ENCODE measurements at regions not wholly inside any gene's neighbourhood (a gene's known extent, or its start where the extent isn't known, plus 50 kb on each side); places are given as distances from the start of the nearest gene placed in this dataset.

- no peak for DNase-seq (ENCODE audit: low read depth)
These were observed 374.9 kb downstream of the MCTP2 start for GRCh38 chr15:94606286-94606685.

DNA sequence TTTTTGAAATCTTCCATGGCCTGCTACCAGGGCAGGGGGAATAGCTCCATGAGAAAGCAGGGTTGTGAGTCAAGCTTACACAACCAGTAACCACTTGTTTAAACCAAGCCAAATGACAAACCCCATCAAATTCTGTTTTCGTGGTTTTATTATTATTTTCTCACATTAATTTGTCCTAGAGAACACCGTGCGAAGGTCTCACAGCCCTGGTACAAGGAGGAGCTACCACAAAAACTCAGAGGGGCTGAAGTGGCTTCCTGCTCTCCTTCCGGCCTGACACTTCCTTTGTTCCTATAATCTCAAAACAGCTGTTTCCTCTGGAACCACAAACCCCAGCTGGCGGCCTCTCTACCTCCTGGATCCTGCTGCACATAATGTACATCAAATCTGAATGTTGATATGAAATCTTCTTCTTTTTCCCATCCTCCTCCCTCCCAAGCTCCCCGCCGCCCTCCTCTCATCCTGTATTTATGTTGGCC lies 375.9 kb downstream of the MCTP2 start:
- no peak for DNase-seq (ENCODE audit: low read depth)

- DNase-seq (ENCODE audit: low read depth): no peak
These were observed 378.7 kb downstream of the MCTP2 start for GRCh38 chr15:94610069-94610468.

DNA sequence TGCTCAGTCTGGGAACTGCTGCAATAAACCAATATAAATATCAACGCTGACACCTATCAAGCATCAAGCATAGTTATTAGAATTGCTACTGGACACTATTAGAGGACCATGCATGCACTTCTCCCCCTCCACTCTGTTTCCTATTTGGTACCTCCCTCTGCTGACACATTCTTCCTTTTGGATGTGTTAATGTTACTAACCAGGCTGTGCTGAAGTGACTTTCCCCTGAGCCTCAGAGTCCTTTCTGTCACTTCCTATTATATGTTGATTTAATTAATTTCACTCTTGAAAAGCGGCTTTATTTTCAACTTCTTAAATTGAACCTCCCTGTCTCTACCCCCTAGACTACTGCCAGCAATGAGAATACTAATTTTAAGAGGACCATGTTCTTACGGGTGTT lies 379.1 kb downstream of the MCTP2 start:
- no peak for DNase-seq (ENCODE audit: low read depth)

- no peak for DNase-seq (ENCODE audit: low read depth)
These were observed 380.3 kb downstream of the MCTP2 start for GRCh38 chr15:94611656-94612055.

DNA sequence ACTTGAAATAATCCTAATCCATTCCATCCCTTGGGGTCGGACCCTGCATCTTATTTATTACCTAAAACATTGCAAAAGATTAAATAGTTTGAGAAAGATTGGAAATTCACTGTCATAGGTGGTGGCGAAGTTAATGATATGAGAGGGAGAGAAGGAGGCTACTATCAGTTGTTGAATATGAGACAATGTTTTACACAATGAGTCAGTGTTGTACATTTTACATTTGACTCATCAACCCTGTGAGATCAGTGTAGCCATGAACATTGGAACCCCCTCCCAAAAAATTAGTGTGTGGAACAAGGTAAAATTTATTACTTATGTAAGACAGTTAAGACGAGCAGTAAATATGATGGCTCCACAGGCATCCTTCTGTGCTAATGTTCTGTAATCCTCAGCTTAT lies 384.3 kb downstream of the MCTP2 start:
- DNase-seq (ENCODE audit: low read depth): no peak

- no peak for DNase-seq (ENCODE audit: low read depth)
These were observed 389.3 kb downstream of the MCTP2 start for GRCh38 chr15:94620632-94621031.

DNA sequence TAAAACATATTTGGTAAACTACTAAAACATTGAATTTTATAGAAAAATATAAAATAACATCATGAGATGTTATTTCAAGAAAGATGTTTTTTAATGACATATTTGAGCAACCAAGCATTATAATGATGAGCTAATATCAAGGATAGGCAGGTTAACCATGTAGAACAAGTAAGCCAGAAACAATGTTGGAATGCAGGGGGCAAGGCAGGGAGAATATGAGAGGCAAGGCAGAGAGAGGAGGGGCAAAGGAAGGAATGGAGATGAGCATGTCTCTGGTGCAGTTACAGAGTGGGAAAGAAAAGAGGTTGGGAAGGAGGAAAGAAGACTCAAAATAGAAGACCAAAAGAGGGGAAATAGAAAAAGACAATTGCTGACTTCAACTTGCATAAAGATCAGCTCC lies 390.4 kb downstream of the MCTP2 start:
- DNase-seq (ENCODE audit: low read depth): no peak

GRCh38 chr15:94626949-94627348 lies 395.6 kb downstream of the MCTP2 start:
- DNase-seq (ENCODE audit: low read depth): no peak

DNA sequence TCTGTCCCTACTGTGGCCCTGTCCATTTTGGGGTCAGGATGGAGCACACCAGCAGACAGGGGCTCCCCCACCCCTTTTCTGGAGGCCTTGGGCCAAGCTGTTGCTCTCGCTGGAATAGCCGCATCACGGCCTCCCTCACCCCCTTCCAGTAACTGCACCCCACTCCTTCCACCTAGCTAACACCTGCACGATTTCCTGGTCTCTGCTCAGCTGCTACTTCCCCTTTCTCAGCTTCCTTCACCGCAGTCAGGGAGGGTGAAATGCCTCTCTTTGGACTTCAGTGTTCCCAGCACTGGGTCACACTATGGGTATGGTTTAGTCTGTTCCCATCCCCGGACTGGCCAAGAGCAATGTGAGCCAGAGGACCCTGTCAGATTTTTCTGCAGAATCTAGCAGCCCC lies 400.2 kb downstream of the MCTP2 start:
- DNase-seq (ENCODE audit: low read depth): no peak

- DNase-seq (ENCODE audit: low read depth): no peak
These were observed 406.8 kb downstream of the MCTP2 start for GRCh38 chr15:94638183-94638582.

DNA sequence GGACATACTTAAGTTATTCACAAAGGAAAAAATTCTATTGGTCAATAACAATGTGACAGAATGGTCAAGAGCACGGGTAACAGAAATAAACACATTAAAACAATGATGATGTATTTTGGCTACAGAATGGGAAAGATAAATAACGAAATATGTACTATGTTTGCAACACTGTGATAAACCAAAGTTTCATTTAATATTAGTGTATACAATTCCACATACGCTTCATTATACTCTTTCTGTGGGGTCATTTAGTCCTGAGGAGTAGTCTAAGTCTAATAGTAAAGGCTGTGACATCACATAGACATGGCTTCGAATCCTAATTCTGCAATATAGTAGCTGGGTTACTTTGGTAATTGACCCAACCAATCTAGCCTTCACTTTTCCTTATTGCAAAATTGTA lies 408.3 kb downstream of the MCTP2 start:
- DNase-seq (ENCODE audit: low read depth): no peak

- no peak for DNase-seq (ENCODE audit: low read depth)
These were observed 413.1 kb downstream of the MCTP2 start for GRCh38 chr15:94644433-94644832.

DNA sequence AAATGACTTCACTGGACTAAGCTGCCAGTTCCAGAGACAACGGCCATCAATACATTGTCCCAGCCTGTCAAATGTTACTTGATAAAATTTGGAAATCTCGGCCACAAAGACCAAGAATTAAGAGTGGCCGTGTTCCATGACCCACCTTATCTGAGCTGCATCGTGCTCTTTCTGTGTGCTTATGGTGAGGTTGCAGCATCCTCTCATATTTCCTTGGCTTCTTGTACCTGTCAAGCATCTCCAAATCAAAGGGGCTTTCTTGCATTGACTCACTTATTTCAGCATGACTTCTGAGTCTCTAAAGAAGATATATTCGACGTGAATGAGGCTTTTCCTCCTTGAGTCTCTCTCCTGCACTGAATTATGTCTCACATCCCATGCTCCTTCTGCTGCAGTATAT lies 421.7 kb downstream of the MCTP2 start:
- no peak for DNase-seq (ENCODE audit: low read depth)

DNA sequence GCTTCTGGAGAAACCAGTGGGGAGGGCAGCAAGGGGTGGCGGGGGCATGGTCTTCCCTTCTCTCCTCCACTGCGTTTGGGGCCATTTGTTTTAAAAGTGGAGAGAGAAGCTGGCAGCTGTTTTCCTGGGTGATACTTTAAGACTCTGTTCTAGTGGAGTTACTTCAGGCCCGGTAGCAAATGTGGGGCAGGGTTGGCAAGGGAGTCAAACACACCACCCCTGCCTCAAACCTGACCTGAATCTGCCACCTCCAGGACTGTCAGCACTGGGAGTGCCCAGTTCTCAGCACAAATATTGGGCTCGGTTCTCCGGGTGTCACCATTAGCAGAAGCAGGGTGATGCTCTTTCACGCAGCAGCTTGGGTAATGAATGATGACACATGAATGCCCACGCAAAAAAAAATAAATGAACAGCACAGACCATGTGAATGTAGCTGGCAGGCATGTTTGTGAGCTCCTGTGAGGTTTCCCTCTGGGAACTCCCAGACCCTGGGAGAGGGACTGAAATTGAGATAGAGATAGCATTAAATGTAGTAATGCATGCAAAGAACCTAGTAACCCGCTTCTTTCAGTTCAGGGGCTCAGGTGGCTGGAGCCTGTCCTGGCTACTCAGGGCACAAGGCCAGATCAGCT lies 424.0 kb downstream of the MCTP2 start:
- DNase-seq (ENCODE audit: low read depth): no peak

DNA sequence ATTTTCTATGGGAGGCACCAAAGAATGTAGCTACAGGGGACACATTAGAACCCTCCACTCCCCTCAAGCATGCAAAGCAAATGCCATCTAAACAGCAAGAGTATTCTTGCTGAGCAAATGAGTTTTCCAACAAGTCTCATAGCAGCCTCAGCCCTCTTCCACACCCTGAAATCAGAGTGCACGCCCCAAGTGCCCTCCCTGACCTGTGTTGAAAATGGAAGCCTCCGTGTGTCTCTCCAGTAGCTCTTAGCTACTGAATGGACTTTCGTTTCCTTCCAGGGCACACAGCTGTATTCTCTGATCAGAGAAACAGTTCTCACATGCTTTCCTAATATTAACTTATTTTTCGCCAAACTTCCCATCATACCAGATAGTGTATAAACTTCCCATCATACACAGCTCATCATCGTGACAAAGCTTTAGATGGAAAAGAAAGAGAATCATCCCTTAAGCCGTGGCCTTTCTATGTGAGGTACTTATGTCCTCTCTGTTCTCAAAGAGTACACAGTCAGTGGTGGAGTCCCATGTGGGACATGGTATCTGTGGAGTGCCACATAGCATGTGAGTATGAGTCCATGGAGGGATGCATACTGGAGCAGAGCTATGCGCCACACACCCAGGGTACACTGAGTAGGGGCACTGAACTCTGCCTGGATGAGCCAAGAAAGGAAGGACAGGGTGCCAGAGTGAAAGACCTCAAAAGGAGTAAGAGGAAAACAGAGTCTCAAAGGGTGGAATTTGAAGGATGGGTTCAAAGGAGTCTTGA lies 434.5 kb downstream of the MCTP2 start:
- DNase-seq (ENCODE audit: low read depth): no peak

DNA sequence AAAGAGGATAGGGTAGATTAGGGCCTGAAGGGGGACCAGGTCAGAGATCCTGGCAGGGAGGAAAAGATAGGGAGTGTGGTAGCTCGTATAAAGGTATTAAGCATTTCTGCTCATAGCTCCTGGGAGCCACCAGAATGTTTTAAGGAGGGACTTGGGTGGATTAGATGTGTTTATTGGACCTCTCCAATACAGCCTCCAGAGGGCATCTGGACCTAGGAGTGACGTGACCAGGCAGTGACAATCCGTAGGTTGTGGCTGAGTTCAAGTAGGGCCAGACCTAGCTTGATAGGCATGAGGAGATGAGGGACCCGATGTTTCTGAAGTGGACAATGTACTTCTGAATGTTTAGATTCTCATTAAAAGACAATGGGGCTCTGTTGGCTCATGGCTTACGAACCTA lies 435.2 kb downstream of the MCTP2 start:
- no peak for DNase-seq (ENCODE audit: low read depth)

GRCh38 chr15:94667109-94667508 lies 435.7 kb downstream of the MCTP2 start:
- no peak for DNase-seq (ENCODE audit: low read depth)

- DNase-seq (ENCODE audit: low read depth): no peak
These were observed 439.2 kb downstream of the MCTP2 start for GRCh38 chr15:94670438-94671034.

- DNase-seq (ENCODE audit: low read depth): no peak
These were observed 440.6 kb downstream of the MCTP2 start for GRCh38 chr15:94671858-94672532.

- no peak for DNase-seq (ENCODE audit: low read depth)
These were observed 442.4 kb downstream of the MCTP2 start for GRCh38 chr15:94673801-94674200.

GRCh38 chr15:94674296-94674695 lies 442.9 kb downstream of the MCTP2 start:
- DNase-seq (ENCODE audit: low read depth): no peak
